ENCODE measurements at regions not wholly inside any gene's neighbourhood (a gene's known extent, or its start where the extent isn't known, plus 50 kb on each side); places are given as distances from the start of the nearest gene placed in this dataset.

DNA sequence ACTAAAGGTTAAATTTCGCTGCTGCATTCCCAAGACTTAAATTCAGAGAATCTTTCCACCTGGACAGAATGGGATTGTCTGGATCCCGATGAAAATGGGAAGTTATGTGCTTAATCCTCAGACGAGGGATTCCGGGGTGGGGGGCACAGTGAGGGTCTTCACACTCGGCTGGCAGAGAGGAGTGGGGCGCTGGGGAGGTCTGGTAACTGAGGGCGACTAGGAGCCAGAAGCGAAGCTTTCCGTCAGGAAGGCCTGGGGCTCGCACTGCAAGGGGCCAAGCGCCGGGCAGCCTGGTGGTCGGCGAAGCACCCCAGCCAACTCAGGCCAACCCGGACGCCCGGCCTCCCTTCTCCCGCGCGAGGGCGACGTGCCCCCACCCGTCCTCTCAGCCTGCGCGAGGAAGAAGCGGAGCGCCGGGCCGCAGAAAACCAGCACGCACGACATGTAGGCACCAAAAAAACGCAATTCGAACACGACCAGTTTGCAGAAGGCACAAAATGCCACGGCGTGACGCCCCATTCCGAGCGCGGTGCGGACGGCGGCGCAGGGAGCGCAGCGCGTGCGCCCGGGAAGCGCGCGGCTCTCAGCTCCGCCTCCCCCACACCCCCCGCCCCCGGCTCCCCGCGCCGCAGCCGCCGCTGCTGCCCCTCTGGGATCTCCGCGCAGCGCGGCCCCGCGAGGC is 188.1 kb downstream of the ZEB2 start:
- no peak for TF ChIP-seq CSDC2 (CRISPR knock-in tag; IDR thresholded peaks at IDR 0.05)
- no peak for TF ChIP-seq CSRNP3 (CRISPR knock-in tag; IDR thresholded peaks at IDR 0.05)
- no peak for TF ChIP-seq PPARA (CRISPR knock-in tag; IDR thresholded peaks at IDR 0.05; ENCODE audit: borderline replicate concordance)
- TF ChIP-seq ZFP30 (CRISPR knock-in tag; IDR thresholded peaks at IDR 0.05): no peak
- no peak for TF ChIP-seq ESRRG (CRISPR knock-in tag; IDR thresholded peaks at IDR 0.05)
- TF ChIP-seq ZFP3 (CRISPR knock-in tag; IDR thresholded peaks at IDR 0.05): no peak
- no peak for TF ChIP-seq ZNF565 (CRISPR knock-in tag; conservative IDR thresholded peaks at IDR 0.05; ENCODE audit: low read depth)
- TF ChIP-seq ZNF8 (CRISPR knock-in tag; IDR thresholded peaks at IDR 0.05): no peak
- TF ChIP-seq ZC3H10 (CRISPR knock-in tag; IDR thresholded peaks at IDR 0.05): no peak
- no peak for TF ChIP-seq ZNF70 (CRISPR knock-in tag; IDR thresholded peaks at IDR 0.05)
- no peak for TF ChIP-seq TOX (CRISPR knock-in tag; IDR thresholded peaks at IDR 0.05; ENCODE audit: borderline replicate concordance)
- TF ChIP-seq RARB (CRISPR knock-in tag; IDR thresholded peaks at IDR 0.05): no peak
- TF ChIP-seq ARNTL (CRISPR knock-in tag; IDR thresholded peaks at IDR 0.05; ENCODE audit: borderline replicate concordance, low read depth): no peak
- no peak for TF ChIP-seq CREB5 (CRISPR knock-in tag; IDR thresholded peaks at IDR 0.05; ENCODE audit: low read depth)
- TF ChIP-seq TCF4 (CRISPR knock-in tag; IDR thresholded peaks at IDR 0.05; ENCODE audit: borderline replicate concordance): no peak
- TF ChIP-seq BACH2 (CRISPR knock-in tag; IDR thresholded peaks at IDR 0.05; ENCODE audit: borderline replicate concordance): no peak
- TF ChIP-seq SNAI2 (CRISPR knock-in tag; IDR thresholded peaks at IDR 0.05): no peak
- TF ChIP-seq, protein P1, sequence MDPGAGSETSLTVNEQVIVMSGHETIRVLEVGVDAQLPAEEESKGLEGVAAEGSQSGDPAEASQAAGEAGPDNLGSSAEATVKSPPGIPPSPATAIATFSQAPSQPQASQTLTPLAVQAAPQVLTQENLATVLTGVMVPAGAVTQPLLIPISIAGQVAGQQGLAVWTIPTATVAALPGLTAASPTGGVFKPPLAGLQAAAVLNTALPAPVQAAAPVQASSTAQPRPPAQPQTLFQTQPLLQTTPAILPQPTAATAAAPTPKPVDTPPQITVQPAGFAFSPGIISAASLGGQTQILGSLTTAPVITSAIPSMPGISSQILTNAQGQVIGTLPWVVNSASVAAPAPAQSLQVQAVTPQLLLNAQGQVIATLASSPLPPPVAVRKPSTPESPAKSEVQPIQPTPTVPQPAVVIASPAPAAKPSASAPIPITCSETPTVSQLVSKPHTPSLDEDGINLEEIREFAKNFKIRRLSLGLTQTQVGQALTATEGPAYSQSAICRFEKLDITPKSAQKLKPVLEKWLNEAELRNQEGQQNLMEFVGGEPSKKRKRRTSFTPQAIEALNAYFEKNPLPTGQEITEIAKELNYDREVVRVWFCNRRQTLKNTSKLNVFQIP (CRISPR knock-in tag; IDR thresholded peaks at IDR 0.05; ENCODE audit: borderline replicate concordance, low read depth): no peak
- no peak for TF ChIP-seq GLIS3 (CRISPR knock-in tag; IDR thresholded peaks at IDR 0.05)
- TF ChIP-seq OSR1 (CRISPR knock-in tag; IDR thresholded peaks at IDR 0.05): no peak
- peak; percentile 89 for ATAC-seq

- ATAC-seq: peak; percentile 8
- no peak for TF ChIP-seq PPARA (CRISPR knock-in tag; IDR thresholded peaks at IDR 0.05; ENCODE audit: borderline replicate concordance)
- no peak for TF ChIP-seq BACH2 (CRISPR knock-in tag; IDR thresholded peaks at IDR 0.05; ENCODE audit: borderline replicate concordance)
- TF ChIP-seq ZFP3 (CRISPR knock-in tag; IDR thresholded peaks at IDR 0.05): no peak
- no peak for TF ChIP-seq TOX (CRISPR knock-in tag; IDR thresholded peaks at IDR 0.05; ENCODE audit: borderline replicate concordance)
- TF ChIP-seq, protein P1 (CRISPR knock-in tag; IDR thresholded peaks at IDR 0.05; ENCODE audit: borderline replicate concordance, low read depth): no peak
- no peak for TF ChIP-seq ISL1 (CRISPR knock-in tag; IDR thresholded peaks at IDR 0.05)
- TF ChIP-seq ZFP30 (CRISPR knock-in tag; IDR thresholded peaks at IDR 0.05): no peak
- no peak for TF ChIP-seq GLIS3 (CRISPR knock-in tag; IDR thresholded peaks at IDR 0.05)
- TF ChIP-seq CSDC2 (CRISPR knock-in tag; IDR thresholded peaks at IDR 0.05): no peak
- no peak for TF ChIP-seq ZNF70 (CRISPR knock-in tag; IDR thresholded peaks at IDR 0.05)
- TF ChIP-seq ARNTL (CRISPR knock-in tag; IDR thresholded peaks at IDR 0.05; ENCODE audit: borderline replicate concordance, low read depth): no peak
- TF ChIP-seq CSRNP3 (CRISPR knock-in tag; IDR thresholded peaks at IDR 0.05): no peak
- TF ChIP-seq OSR1 (CRISPR knock-in tag; IDR thresholded peaks at IDR 0.05): no peak
- TF ChIP-seq ZC3H10 (CRISPR knock-in tag; IDR thresholded peaks at IDR 0.05): no peak
These were observed 188.8 kb downstream of the ZEB2 start for GRCh38 chr2:144330951-144331673.
